Activated gamma-delta T cell treated with anti-CD3 and anti-CD28 coated beads, Interleukin-2, amount 50 U/mL, for 16 hours (primary cell): ENCODE measurements at regions not wholly inside any gene's neighbourhood (a gene's known extent, or its start where the extent isn't known, plus 50 kb on each side); places are given as distances from the start of the nearest gene placed in this dataset.
A peak's percentile ranks its signal among the peaks of the same experiment; 100 is the strongest.
"Not testable (repeated sequence)": the region's sequence is repeated elsewhere in the genome, so short reads cannot be mapped to it uniquely, and the experiment has no call there.

Experiments used
- DNase-seq: peaks from one replicate; pipeline ENCODE4 v3.0.0-alpha.2; 2020; ENCODE audit warnings: low read depth

GRCh38 chr9:65395789-65396188, 110.8 kb upstream of the FOXD4L5 start:
- not testable (repeated sequence) for DNase-seq

GRCh38 chr9:65395121-65395520, 110.1 kb upstream of the FOXD4L5 start:
- DNase-seq: not testable (repeated sequence)

- not testable (repeated sequence) for DNase-seq
Observed at GRCh38 chr9:65393111-65393810, 108.3 kb upstream of the FOXD4L5 start.

- not testable (repeated sequence) for DNase-seq
Observed at GRCh38 chr9:65392611-65393010, 107.6 kb upstream of the FOXD4L5 start.

- not testable (repeated sequence) for DNase-seq
Observed at GRCh38 chr9:65389710-65390109, 104.7 kb upstream of the FOXD4L5 start.

- not testable (repeated sequence) for DNase-seq
Observed at GRCh38 chr9:65389216-65389615, 104.2 kb upstream of the FOXD4L5 start.

GRCh38 chr9:65386699-65387098, 101.7 kb upstream of the FOXD4L5 start:
- peak; percentile 49 for DNase-seq

GRCh38 chr9:65386191-65386590, 101.2 kb upstream of the FOXD4L5 start:
- DNase-seq: not testable (repeated sequence)

GRCh38 chr9:65385655-65386024, 100.6 kb upstream of the FOXD4L5 start:
- not testable (repeated sequence) for DNase-seq

GRCh38 chr9:65384759-65385654, 100.0 kb upstream of the FOXD4L5 start:
- DNase-seq: not testable (repeated sequence)

- not testable (repeated sequence) for DNase-seq
Observed at GRCh38 chr9:65384066-65384465, 99.1 kb upstream of the FOXD4L5 start.

- DNase-seq: not testable (repeated sequence)
Observed at GRCh38 chr9:65383646-65384045, 98.6 kb upstream of the FOXD4L5 start.

GRCh38 chr9:65382701-65383318, 97.8 kb upstream of the FOXD4L5 start:
- not testable (repeated sequence) for DNase-seq
